Activated gamma-delta T cell treated with Interleukin-2 at 50 U/mL for 16 hours (primary cell): ENCODE measurements at regions not wholly inside any gene's neighbourhood (a gene's known extent, or its start where the extent isn't known, plus 50 kb on each side); places are given as distances from the start of the nearest gene placed in this dataset.
"Not testable (repeated sequence)": the region's sequence is repeated elsewhere in the genome, so short reads cannot be mapped to it uniquely, and the experiment has no call there.

Source experiments
- DNase-seq: peaks from one replicate; pipeline ENCODE4 v3.0.0-alpha.2; 2020

GRCh38 chr20:11976966-11977365 is 59.3 kb downstream of the BTBD3 start:
- no peak for DNase-seq

DNA sequence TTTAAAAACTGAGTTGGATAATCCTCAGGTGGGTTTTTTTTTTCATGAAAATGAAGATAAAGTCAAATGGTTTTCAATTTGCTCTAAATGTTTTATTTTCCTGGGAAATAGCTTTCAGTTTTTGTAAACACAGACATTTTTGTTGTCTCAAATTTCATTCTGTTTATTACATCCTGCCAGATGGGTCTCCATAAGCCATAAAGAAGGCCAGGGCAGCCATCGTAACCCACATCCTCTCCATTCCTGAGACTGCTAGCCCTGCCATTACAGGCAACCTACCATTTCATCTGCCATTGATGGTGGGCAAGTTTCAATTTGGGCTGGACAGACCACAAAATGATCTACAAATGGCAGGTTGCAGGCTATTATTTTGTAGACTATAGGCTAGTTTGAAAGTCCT is 60.8 kb downstream of the BTBD3 start:
- DNase-seq, result no peak

- no peak for DNase-seq
Measured at GRCh38 chr20:11979306-11979990, 61.8 kb downstream of the BTBD3 start.

- no peak for DNase-seq
Measured at GRCh38 chr20:11980263-11980662, 62.6 kb downstream of the BTBD3 start.

DNA sequence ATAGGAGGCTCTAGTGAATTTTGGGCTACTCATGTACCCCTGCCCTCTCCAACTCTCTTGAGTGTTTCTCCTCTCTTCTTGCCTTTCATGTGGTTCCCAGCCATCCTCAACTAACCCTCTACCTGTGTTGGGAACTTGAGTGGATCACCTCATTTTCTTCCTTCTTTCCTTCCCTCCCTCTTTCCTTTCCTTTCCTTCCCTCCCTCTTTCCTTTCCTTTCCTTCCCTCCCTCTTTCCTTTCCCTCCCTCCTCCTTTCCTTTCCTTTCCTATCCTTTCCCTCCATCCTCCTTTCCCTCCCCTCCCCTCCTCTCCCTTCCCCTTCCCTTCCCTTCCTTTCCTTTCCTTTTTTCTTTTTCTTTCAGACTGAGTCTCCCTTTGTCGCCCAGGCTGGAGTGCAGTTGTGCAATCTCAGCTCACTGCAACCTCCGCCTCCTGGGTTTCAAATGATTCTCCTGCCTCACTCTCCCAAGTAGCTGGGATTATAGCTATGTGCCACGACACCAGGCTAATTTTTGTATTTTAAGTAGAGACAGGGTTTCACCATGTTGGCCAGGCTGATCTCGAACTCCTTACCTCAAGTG is 63.8 kb downstream of the BTBD3 start:
- no peak for DNase-seq

GRCh38 chr20:11982289-11982954 is 64.7 kb downstream of the BTBD3 start:
- no peak for DNase-seq

GRCh38 chr20:11982955-11983470 is 65.3 kb downstream of the BTBD3 start:
- no peak for DNase-seq

DNA sequence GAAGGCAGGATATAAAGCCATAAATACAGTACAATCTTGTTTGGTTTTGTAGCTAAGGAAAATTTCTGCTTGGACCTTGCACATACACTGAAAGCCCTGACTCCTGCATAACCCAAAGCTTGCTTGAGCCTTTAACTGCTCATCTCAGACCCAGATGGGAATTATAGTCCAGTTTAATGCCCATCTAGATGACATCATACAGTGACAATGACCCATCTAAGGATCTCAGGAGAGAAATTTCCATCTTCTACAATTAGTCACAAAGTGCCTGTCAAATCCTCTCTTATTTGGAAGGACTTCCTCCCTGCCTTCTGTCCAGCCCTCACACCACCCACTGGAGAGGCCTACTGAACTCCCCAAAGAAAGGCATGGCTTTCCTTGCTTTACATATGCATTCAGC is 69.3 kb downstream of the BTBD3 start:
- DNase-seq, result no peak

GRCh38 chr20:11987526-11987925 is 69.8 kb downstream of the BTBD3 start:
- no peak for DNase-seq

DNA sequence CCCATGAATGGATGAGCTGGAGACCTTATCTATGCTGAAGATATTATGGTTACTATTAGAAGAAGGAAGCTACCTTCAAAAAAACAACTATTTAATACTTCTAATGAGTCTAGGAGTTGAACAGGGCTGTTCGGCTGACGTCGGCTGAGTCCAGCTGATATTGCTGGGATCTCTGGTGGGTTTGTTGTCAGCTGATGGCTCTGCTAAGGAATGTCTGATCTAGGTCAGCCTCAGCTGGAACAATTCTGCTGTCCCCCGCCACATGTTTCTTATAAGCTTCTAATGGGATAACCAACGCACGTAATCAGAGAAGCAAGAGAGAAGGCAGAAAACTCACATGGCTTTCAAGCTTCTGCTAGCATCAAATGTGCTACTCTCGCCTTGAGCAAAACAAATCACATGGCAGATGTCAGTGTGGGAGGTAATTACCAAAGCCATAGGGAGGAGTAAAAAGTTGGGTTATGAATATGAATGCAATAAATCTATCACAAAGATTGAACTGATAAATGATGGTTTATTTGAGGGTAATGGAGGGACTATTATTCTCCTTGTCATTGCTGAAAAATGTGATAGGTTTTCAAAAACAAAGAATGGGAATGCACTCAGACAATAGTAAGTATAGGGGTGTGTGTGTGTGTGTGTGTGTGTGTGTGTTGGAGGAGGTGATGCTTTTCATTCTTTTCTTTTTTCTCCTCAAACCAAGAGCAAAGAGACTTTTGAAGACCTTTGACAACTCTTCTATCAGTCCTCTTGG is 71.5 kb downstream of the BTBD3 start:
- no peak for DNase-seq

DNA sequence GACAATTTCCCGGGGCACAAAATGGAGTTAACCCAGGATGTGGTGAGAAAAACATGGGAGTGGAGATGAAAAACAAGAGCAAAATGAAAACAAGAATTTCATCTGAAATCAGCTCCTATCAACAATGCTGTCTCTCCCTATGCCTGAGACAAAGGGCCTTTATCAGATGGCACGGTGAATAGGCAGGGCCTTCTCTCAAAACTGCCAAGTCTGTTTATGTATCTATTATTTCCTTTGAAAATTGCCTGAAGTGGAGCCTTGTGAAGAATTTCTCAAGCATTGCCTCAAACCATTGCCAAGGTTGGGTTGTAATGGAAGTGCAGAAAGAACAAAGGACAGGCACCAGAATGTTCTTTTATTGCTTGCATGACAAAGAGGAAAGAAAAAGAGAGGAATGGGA is 74.7 kb downstream of the BTBD3 start:
- DNase-seq, result no peak

DNA sequence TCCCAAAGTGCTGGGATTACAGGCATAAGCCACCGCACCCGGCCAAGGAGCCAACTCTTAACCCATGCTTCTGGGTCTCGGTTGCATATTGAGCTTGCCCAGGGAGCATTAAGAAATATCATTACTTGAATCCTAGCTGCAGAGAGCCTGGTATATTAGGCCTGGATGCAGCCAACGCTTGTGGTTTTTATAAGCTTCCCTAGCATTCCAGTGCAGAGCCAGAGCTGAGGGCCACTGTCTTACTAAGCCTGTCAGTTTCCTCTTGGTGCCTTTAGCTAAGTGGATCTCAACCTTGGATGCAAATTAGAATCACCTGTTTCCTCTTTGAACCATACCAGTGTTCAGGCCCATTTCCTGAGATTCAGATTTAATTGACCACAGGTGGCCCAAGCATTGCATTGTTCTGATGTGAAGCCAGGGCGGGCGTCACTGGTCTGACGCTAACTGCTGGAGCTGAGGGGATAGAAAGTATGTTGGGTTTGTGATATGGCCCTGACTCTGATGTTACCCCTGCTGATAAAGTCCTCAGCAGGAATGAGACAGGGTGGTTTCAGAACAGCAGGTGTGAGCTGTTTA is 76.3 kb downstream of the BTBD3 start:
- DNase-seq, result no peak

DNA sequence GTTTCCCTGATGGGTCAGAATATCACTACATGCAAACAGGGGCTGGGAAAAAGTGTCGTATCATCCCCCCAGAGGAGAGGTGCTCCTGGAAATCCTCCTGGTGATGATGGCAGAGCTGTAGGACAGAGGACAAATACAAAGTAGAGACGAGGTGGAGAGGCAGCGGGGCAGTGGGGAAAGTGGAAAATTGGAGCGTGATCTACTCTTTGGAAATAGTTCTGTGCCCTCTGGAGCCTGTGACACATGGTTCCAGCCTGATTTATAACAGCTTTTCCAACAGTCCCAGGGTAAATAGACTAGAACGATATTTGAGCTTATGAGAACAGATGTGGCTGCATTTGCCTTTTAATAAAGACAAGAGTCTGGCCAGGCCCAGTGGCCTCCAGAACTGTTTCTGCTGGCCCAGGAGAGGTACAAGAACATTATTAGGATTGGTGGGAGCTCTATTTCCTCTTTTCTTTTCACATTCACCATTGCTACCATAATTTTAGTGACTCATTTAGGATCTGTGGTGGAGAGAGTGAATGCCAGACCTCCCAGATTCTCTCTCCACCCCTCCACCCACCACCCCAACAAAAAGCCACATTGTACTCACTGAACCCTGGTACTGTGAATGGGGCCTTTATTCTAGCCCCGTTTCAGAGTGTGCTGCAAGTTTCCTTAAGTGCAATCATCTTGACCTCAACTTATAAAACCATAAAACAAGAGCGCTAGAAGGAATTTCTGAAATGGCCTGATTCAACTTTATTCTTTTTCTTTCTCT is 78.3 kb downstream of the BTBD3 start:
- no peak for DNase-seq

DNA sequence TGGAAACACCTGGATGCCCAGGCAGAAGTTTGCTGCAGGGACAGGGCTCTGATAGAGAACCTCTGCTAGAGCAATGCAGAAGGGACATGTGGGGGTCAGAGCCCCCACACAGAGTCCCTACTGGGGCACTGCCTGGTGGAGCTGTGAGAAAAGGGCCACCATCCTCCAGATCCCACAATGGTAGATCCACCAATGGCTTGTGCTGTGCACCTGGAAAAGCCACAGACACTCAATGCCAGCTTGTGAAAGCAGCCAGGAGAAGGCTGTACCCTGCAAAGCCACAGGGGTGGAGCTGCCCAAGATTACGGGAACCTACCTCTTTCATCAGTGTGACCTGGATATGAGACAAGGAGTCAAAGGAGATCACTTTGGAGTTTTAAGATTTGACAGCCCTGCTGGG is 87.1 kb downstream of the BTBD3 start:
- DNase-seq, result not testable (repeated sequence)

DNA sequence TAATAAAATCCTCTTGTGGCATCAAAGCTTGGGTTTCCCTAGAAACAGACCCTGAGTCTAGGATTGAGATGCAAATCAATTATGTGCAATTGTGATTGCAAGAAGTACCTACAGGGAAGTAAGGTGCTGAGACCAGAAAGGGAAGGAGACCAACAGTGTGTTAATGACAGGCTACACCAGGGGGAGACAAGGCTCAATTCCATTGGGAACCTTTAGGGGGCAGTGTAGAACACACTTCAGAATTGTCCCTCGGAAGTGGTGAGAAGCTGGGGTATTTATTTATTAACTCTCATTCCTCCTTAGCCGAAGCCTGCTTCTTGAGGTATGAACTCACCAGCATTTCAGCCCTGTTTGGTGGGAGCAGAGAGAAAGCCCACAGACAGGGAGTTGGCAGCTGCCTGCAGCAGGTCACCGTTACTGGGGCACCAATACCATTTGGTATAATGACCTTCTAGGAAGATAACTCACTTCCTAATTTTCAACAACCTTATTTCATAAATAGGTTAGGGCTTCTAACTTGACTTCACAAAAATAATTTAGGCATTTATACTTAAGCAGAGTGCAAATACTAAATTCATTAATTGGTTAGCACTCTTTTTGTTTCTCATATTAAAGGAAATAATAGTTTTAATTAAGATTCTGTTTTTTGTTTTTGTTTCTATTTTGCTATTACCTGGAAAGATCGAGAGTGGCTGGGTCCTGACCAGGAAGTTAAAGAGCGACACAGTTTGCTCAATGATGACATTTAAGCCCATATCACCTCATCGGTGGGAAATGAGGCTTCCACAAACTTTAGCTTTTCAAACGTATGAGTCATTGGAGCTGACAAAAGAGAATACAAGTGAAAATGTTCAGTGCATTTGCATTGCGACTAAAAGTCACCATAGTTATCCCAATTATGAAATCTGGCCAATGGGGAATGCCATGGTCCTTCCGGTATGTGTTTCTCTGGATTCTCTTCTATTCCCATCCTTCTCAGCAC is 94.8 kb downstream of the BTBD3 start:
- DNase-seq, result no peak

DNA sequence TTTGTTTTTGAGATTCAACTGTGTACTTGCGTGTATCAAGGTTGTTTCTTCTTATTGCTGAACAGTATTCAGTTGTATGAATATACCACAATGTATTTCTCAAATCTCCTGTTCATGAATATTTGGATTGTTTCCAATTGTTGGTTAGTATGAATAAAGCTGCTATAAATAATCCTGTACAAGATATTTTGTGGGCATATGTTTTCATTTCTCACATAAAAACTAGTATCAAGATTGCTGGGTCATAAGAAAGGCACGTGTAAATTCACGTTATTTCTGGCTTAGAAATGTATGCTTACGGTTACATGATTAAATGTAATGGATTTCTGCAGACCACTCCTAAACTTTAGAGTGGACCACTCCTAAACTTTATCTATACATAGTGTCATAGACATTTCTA is 96.6 kb downstream of the BTBD3 start:
- no peak for DNase-seq

- DNase-seq, result no peak
Measured at GRCh38 chr20:12014736-12015135, 97.0 kb downstream of the BTBD3 start.

GRCh38 chr20:12016291-12016690 is 98.6 kb downstream of the BTBD3 start:
- DNase-seq, result no peak

GRCh38 chr20:12019715-12020114 is 102.0 kb downstream of the BTBD3 start:
- DNase-seq, result no peak

GRCh38 chr20:12020846-12021245 is 103.2 kb downstream of the BTBD3 start:
- no peak for DNase-seq

DNA sequence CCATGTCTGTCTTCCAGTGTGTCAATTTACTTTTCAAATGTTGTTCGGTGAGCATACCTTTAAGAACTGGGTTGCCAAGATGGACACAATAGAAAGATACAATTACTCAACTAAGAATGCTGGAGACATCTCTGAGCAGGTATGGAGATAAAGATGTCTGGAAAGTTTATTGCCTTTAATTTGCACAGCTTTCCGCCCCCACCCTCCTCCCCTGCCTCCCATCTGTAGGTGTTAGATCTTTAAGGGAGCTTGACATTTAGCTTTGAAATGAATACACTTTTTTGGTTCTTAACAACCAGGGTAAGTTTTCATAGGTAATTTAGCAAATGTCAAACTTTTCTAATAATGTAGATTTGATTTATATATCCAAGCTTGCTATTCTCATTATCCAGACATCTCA is 104.4 kb downstream of the BTBD3 start:
- DNase-seq, result no peak
